ENCODE measurements at regions not wholly inside any gene's neighbourhood (a gene's known extent, or its start where the extent isn't known, plus 50 kb on each side); places are given as distances from the start of the nearest gene placed in this dataset.
"Not testable (repeated sequence)": the region's sequence is repeated elsewhere in the genome, so short reads cannot be mapped to it uniquely, and the experiment has no call there.

GRCh38 chr1:146308892-146309291 lies 80.1 kb upstream of the NOTCH2NLA start:
- not testable (repeated sequence) for TF ChIP-seq POLR2AphosphoS5, POLR2A, CTCF (IDR thresholded peaks at IDR 0.05)

All from upper lobe of left lung (tissue), 4 donors.